Mesenchymal stem cell (in vitro differentiated cells and primary cell): ENCODE measurements at regions not wholly inside any gene's neighbourhood (a gene's known extent, or its start where the extent isn't known, plus 50 kb on each side); places are given as distances from the start of the nearest gene placed in this dataset.
A peak's percentile ranks its signal among the peaks of the same experiment; 100 is the strongest.

Experiments
- DNase-seq: peaks from one replicate; pipeline ENCODE4 v3.0.0-alpha.2; 2013
- H2AFZ ChIP-seq: one replicate; pipeline ENCODE4 v1.6.1; 2013; ENCODE audit warnings: low read depth, mild to moderate bottlenecking, control low read depth, inconsistent platforms, low read length, moderate library complexity
- H2AK5ac ChIP-seq: 2 replicates; pipeline ENCODE4 v1.6.1; 2013; ENCODE audit warnings: low read length, moderate library complexity, mild to moderate bottlenecking, inconsistent platforms; ENCODE audit not compliant: severe bottlenecking
- H2BK120ac ChIP-seq: one replicate; pipeline ENCODE4 v1.6.1; 2013; ENCODE audit warnings: low read depth, mild to moderate bottlenecking, inconsistent platforms, low read length, moderate library complexity
- H2BK12ac ChIP-seq, 2 experiments: one replicate each; pipeline ENCODE4 v1.6.1; 2013; ENCODE audit warnings: inconsistent platforms in 2 of 2, low read length in 2 of 2, mild to moderate bottlenecking in 2 of 2, moderate library complexity in 2 of 2, control low read depth in 1 of 2
- H2BK15ac ChIP-seq: one replicate; pipeline ENCODE4 v1.6.1; 2013; ENCODE audit warnings: mild to moderate bottlenecking, low read depth, inconsistent platforms; ENCODE audit not compliant: poor library complexity, severe bottlenecking
- H2BK5ac ChIP-seq: 2 replicates; pipeline ENCODE4 v1.6.1; 2013; ENCODE audit warnings: low read depth, mild to moderate bottlenecking, low read length, control low read depth, inconsistent platforms; ENCODE audit not compliant: poor library complexity, severe bottlenecking
- H3K14ac ChIP-seq, 2 experiments: one replicate each; pipeline ENCODE4 v1.6.1; 2013; ENCODE audit warnings: inconsistent platforms in 2 of 2, low read length in 2 of 2, control low read depth in 1 of 2, mild to moderate bottlenecking in 1 of 2, moderate library complexity in 1 of 2
- H3K18ac ChIP-seq, 2 experiments: one replicate each; pipeline ENCODE4 v1.6.1; 2013; ENCODE audit warnings: inconsistent platforms in 2 of 2, low read length in 2 of 2, control low read depth in 1 of 2, low read depth in 1 of 2, mild to moderate bottlenecking in 1 of 2
- H3K23ac ChIP-seq, 2 experiments: one replicate each; pipeline ENCODE4 v1.6.1; 2013; ENCODE audit warnings: inconsistent platforms in 2 of 2, low read length in 2 of 2, mild to moderate bottlenecking in 2 of 2, moderate library complexity in 2 of 2, control low read depth in 1 of 2
- H3K27ac ChIP-seq: 2 replicates; pipeline ENCODE4 v1.5.1; 2013; ENCODE audit warnings: mild to moderate bottlenecking, moderate library complexity, low read length, control low read depth, inconsistent platforms; ENCODE audit not compliant: poor library complexity, severe bottlenecking
- H3K27me3 ChIP-seq, 2 experiments: 2 replicates each; pipeline versions ENCODE4 v1.6.1 to v1.7.0; 2013; ENCODE audit warnings: low read length in 2 of 2, mild to moderate bottlenecking in 2 of 2, moderate library complexity in 2 of 2, control low read depth in 1 of 2, inconsistent platforms in 1 of 2; ENCODE audit not compliant: control insufficient read depth in 1 of 2, insufficient read depth in 1 of 2
- H3K36me3 ChIP-seq, 2 experiments: 2 replicates each; pipeline versions ENCODE4 v1.6.1 to v1.7.0; 2013; ENCODE audit warnings: low read length in 2 of 2, control low read depth in 1 of 2, inconsistent platforms in 1 of 2, low read depth in 1 of 2, mild to moderate bottlenecking in 1 of 2; ENCODE audit not compliant: insufficient read depth in 2 of 2, control insufficient read depth in 1 of 2
- H3K4ac ChIP-seq, 2 experiments: one replicate each; pipeline ENCODE4 v1.6.1; 2013; ENCODE audit warnings: inconsistent platforms in 2 of 2, low read length in 2 of 2, mild to moderate bottlenecking in 2 of 2, moderate library complexity in 2 of 2, control low read depth in 1 of 2, low read depth in 1 of 2
- H3K4me1 ChIP-seq: 2 replicates; pipeline ENCODE4 v1.6.1; 2013; ENCODE audit warnings: low read depth, low read length, control low read depth; ENCODE audit not compliant: control insufficient read depth, insufficient read depth
- H3K4me2 ChIP-seq: 2 replicates; pipeline ENCODE4 v1.6.1; 2013; ENCODE audit warnings: low read length, mild to moderate bottlenecking, inconsistent platforms; ENCODE audit not compliant: poor library complexity, severe bottlenecking
- H3K4me3 ChIP-seq, 2 experiments: 2 replicates each; pipeline versions ENCODE4 v1.5.1 to v1.7.0; 2013; ENCODE audit warnings: low read length in 2 of 2, mild to moderate bottlenecking in 2 of 2, control low read depth in 1 of 2, low read depth in 1 of 2; ENCODE audit not compliant: insufficient read depth in 1 of 2
- H3K79me1 ChIP-seq: replicated peaks from 2 replicates; pipeline ENCODE4 v1.6.1; 2013; ENCODE audit warnings: mild to moderate bottlenecking, control low read depth, low read length, inconsistent platforms; ENCODE audit not compliant: poor library complexity, severe bottlenecking
- H3K9ac ChIP-seq: 2 replicates; pipeline ENCODE4 v1.7.0; 2013; ENCODE audit warnings: mild to moderate bottlenecking, low read length, moderate library complexity
- H3K9me3 ChIP-seq: 2 replicates; pipeline ENCODE4 v1.7.0; 2013; ENCODE audit warnings: mild to moderate bottlenecking, low read length; ENCODE audit not compliant: control insufficient read depth
- H4K8ac ChIP-seq: one replicate; pipeline ENCODE4 v1.6.1; 2013; ENCODE audit warnings: inconsistent platforms, mild to moderate bottlenecking, low read length, moderate library complexity
- H4K91ac ChIP-seq: one replicate; pipeline ENCODE4 v1.6.1; 2013; ENCODE audit warnings: mild to moderate bottlenecking, low read length, inconsistent platforms
- WGBS: methylation state at CpG from one replicate; pipeline ENCODE4 v1.1.7; 2013; ENCODE audit warnings: mixed read lengths; 5-methylcytosine and 5-hydroxymethylcytosine counted together

DNA sequence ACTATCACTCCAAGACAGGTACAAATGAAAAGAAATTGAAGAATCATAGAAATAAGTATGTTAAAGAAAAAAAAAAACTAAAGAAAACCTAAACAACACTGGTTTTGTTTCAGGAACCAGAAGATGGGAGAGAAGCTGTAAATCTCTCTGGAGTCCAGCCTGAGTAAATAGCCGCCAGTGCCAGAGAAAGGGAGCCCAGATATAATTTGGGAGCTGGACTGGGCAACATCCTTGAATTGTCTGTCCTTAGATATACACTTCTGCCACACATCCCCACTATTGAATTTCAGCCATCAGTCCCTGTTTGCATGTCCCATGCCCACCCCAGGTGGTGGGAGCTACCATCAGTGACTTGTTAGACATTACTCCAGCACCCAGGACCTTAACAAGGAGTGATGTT lies 979.6 kb downstream of the DTWD2 start:
- Histone ChIP-seq H3K9ac (no peak overlapping the region), H2BK5ac (no peak overlapping the region), H2AFZ (no peak overlapping the region), H3K14ac (no peak overlapping the region), H3K4me1 (no peaks in the 10 kb centered on the region), H2BK15ac (no peak overlapping the region), H3K23ac (no peak overlapping the region), H3K9me3 (no peaks in the 10 kb centered on the region), H3K4ac (no peak overlapping the region), H3K27ac (no peak overlapping the region), H3K27me3 (no peaks in the 10 kb centered on the region), H3K18ac (no peak overlapping the region), H3K4me2 (no peak overlapping the region), H2AK5ac (no peak overlapping the region), H3K79me1 (no peaks in the 10 kb centered on the region), H4K91ac (no peak overlapping the region), H2BK12ac (peak overlapping the region in 1 of 2 experiments; percentile 78), H2BK120ac (no peak overlapping the region), H3K36me3 (no peaks in the 10 kb centered on the region), H3K4me3 (no peak overlapping the region), H4K8ac (no peak overlapping the region)
- DNase-seq, result no peak
- 76% methylated on average over 1 of the region's 1 CpG for WGBS

- no CpG with 5 or more reads among the region's 1 CpG for WGBS
- no peak overlapping the region for H2AFZ ChIP-seq
- no peak overlapping the region for H3K23ac ChIP-seq
- H3K27ac ChIP-seq, result no peak overlapping the region
- H2BK12ac ChIP-seq, result no peak overlapping the region
- H3K79me1 ChIP-seq, result no peaks in the 10 kb centered on the region
- H4K8ac ChIP-seq, result no peak overlapping the region
- H3K18ac ChIP-seq, result no peak overlapping the region
- no peak overlapping the region for H2BK15ac ChIP-seq
- no peak for DNase-seq
- H3K14ac ChIP-seq, result no peak overlapping the region
- H3K4me2 ChIP-seq, result no peak overlapping the region
- H3K4ac ChIP-seq, result no peak overlapping the region
- no peaks in the 10 kb centered on the region for H3K4me1 ChIP-seq
- H2BK120ac ChIP-seq, result no peak overlapping the region
- no peak overlapping the region for H3K4me3 ChIP-seq
- no peaks in the 10 kb centered on the region for H3K36me3 ChIP-seq
- no peak overlapping the region for H3K9ac ChIP-seq
- H3K9me3 ChIP-seq, result no peaks in the 10 kb centered on the region
- H2AK5ac ChIP-seq, result no peak overlapping the region
- H4K91ac ChIP-seq, result no peak overlapping the region
- H2BK5ac ChIP-seq, result no peak overlapping the region
- no peaks in the 10 kb centered on the region for H3K27me3 ChIP-seq
Measured at GRCh38 chr5:118007262-118007661, 981.1 kb downstream of the DTWD2 start.

GRCh38 chr5:118006219-118006618 lies 982.1 kb downstream of the DTWD2 start:
- Histone ChIP-seq H3K9me3 (no peaks in the 10 kb centered on the region), H3K23ac (no peak overlapping the region), H3K79me1 (no peaks in the 10 kb centered on the region), H2BK12ac (no peak overlapping the region), H3K27ac (no peak overlapping the region), H3K9ac (no peak overlapping the region), H2BK5ac (no peak overlapping the region), H3K4me3 (no peak overlapping the region), H2AK5ac (no peak overlapping the region), H3K4me2 (no peak overlapping the region), H4K91ac (no peak overlapping the region), H4K8ac (no peak overlapping the region), H2BK15ac (no peak overlapping the region), H3K18ac (no peak overlapping the region), H3K36me3 (no peaks in the 10 kb centered on the region), H3K14ac (no peak overlapping the region), H2BK120ac (no peak overlapping the region), H3K27me3 (no peaks in the 10 kb centered on the region), H2AFZ (no peak overlapping the region), H3K4me1 (no peaks in the 10 kb centered on the region), H3K4ac (no peak overlapping the region)
- WGBS, result no CpG with 5 or more reads among the region's 1 CpG
- peak; percentile 26 for DNase-seq

DNA sequence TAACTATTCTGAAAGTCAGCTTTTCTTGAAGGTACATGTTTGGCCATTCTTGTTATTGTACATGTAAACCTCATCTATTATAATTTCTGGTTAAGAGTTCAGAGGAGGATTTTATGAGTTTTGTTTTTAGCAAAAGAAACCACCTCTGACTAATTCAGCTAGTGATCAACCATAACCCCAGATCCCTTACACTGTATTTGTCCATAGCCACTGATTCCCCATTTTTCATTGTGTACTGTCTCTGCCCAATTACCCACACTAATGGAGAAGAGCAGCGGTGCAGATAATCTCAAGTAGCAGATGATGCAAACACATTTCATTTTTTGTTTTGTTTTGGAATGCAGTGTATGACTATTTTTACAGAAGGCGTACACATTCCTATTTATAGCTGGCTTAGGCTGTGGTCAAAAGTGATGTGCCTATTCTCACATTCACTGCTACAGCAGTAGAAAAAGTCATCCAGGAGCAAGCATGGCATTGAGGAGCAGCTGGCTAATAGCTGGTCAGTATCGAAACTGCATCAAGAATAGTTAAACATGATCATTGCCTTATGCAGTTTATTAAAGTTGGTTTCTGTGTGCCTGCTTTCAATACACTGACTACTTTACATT lies 988.3 kb downstream of the DTWD2 start:
- Histone ChIP-seq H3K9me3 (no peaks in the 10 kb centered on the region), H3K14ac (no peak overlapping the region), H2BK15ac (no peak overlapping the region), H3K79me1 (no peaks in the 10 kb centered on the region), H4K91ac (no peak overlapping the region), H3K27ac (no peak overlapping the region), H3K23ac (no peak overlapping the region), H3K9ac (no peak overlapping the region), H3K36me3 (no peaks in the 10 kb centered on the region), H2AK5ac (no peak overlapping the region), H2BK120ac (no peak overlapping the region), H3K4me3 (no peak overlapping the region), H3K4ac (no peak overlapping the region), H2AFZ (no peak overlapping the region), H4K8ac (no peak overlapping the region), H3K4me2 (no peak overlapping the region), H2BK5ac (no peak overlapping the region), H3K18ac (no peak overlapping the region), H3K27me3 (peaks cover 0 to 3% of the 10 kb centered on the region in 2 experiments), H3K4me1 (no peaks in the 10 kb centered on the region), H2BK12ac (no peak overlapping the region)
- peak; percentile 61 for DNase-seq
- 82% methylated on average over 3 of the region's 3 CpGs for WGBS
